NCI-H345 treated with DMSO at 0.1 percent for 48 hours (cell line): ENCODE measurements at regions not wholly inside any gene's neighbourhood (a gene's known extent, or its start where the extent isn't known, plus 50 kb on each side); places are given as distances from the start of the nearest gene placed in this dataset.

Experiments
- DNase-seq: peaks from one replicate; lab custom pipeline; 2025; ENCODE audit not compliant: unreplicated experiment; lab: John Stamatoyannopoulos, UW

DNA sequence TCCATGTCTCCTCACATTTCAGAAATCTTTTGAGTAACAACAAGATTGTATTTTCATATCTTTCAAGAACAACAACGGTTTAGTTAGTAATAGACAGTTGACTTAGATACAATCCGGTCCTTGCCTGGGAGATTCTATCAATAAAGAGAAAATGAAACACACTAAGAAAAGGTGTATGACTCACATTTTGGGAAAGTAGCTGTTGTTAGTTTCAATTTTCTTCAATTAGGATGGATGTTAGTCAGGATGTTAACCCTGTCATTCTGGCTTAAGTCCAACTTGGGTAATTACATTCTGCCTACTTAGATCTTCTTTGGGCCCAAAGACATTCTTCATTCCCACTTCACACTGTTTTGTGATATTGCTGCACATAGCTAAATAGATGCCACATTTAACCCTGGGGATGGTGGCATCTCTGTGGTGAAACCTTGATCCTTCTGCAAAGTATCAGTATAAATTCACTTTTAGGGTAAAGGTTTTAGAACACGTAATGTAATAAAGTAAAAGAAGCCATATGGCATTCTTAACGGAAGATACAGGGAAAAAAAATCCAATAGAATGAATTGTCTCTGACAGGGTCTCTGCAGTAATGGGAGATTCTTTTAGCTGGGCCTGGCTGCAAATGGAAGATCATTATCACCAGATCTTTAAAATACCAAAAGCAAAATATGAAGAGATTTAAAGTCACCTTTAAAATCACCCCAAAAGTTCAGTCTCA, 365.5 kb downstream of the FIGN start:
- no peak for DNase-seq

DNA sequence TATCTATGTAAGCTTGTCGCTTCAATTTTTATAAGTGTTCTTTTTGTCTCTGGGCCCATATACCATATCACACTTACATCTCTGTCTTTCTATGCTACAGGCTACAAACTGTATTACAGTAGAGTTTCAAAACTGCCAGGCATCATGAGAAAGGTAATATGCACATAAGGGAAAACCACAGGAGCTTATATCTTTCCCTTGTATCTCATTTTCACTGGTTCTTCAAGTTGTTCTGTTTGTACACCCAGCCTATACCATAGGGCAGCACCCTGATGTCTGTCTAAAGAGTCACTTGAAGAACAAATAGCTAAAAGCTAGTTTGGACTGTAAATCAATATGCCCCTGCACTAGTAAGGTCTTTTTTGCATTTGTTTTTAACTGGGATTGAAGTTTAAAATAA, 366.7 kb downstream of the FIGN start:
- no peak for DNase-seq

- no peak for DNase-seq
Observed at GRCh38 chr2:163368655-163369054, 367.2 kb downstream of the FIGN start.

DNA sequence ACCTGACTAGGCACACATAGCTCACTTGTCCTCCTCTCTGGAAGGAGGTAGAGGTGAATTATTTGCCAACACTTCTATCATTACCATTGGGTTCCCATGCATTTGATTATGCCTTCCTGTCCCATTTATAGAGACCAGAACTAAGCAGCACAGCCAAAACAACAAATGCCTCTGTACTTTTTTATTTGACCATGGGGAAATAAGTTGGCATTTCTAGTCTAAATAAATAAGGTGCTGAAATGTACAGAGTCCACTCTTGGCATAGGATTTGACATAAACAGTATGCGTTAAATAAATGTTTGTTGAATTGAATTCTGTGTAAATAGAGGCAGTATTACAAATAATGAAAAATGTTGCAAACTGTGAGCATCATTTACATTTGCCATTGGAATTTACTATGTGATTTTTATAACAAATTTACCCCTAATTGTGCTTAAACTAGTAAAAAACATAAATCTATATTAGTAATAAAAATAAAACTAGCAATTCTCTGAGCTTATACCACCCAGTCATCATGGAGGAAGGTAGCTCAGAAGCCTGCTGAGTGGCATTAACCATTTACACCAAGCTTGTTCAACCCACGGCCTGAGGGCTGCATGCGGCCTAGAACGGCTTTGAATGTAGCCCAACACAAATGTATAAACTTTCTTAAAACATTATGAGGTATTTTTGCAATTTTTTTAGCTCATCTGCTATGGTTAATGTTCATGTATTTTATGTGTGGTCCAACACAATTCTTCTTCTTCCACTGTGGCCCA, 367.8 kb downstream of the FIGN start:
- no peak for DNase-seq

DNA sequence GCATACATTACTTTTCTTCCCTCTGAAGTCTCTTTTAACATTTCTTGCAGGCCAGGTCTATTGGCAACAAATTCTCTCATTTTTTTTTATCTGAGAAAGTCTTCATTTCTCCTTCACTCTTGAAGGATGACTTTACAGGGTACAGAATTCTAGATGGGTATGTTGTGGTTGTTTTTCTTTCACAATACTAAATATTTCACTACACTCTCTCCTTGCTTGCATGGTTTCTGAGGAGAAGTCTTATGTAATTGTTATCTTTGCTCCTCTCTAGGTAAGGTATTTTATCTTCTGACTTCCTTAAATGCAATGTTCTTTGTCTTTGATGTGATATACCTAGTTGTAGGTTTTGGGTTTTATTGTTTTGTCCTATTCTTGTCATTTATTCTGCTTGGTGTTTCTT, 371.1 kb downstream of the FIGN start:
- no peak for DNase-seq

GRCh38 chr2:163353551-163353950, 382.3 kb downstream of the FIGN start:
- no peak for DNase-seq

GRCh38 chr2:163351966-163352365, 383.8 kb downstream of the FIGN start:
- no peak for DNase-seq

GRCh38 chr2:163351143-163351542, 384.7 kb downstream of the FIGN start:
- no peak for DNase-seq

- DNase-seq, result no peak
Observed at GRCh38 chr2:163348857-163349380, 386.9 kb downstream of the FIGN start.

- no peak for DNase-seq
Observed at GRCh38 chr2:163347982-163348856, 387.6 kb downstream of the FIGN start.

- DNase-seq, result peak; percentile 73
Observed at GRCh38 chr2:163345795-163346573, 389.8 kb downstream of the FIGN start.

- no peak for DNase-seq
Observed at GRCh38 chr2:163343316-163343715, 392.5 kb downstream of the FIGN start.

DNA sequence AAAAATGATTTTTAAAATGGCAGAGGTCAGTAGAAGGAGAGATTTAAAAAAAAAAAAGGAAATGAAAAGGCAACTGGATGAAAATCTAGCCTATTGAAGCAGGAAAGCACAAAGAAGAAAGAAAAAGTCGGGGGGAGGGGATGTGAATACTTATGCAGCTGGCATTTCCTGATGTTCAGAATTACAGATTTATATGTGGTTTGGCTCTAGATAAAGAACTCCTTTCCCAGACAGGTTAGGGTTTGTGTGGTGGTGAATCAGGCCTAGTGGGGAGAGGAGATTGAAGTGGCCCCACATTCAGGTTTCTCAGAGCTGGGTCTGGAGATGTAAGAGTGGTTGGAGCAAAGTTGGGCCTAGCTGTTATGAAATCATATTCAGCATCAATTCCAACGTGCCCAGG, 394.4 kb downstream of the FIGN start:
- DNase-seq, result no peak

DNA sequence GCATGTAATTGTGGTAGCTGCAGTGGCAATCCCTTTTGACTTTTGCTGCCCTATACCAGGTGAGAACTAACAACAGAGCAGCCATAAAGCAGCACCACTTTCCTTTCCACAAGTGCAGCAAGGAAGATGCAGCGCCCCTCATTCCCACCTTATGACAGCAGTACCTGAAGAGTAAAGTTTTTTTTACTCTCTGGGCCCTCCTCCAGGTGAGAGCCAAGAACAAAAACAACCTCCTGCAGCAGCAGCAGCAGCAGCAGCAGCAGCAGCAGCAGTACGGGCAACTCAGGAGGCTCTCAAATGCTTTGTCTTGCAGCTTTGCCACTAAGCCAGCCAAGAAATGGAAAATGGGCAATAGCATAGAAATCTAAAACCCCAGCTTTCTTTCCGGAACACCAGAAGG, 397.5 kb downstream of the FIGN start:
- DNase-seq, result no peak

DNA sequence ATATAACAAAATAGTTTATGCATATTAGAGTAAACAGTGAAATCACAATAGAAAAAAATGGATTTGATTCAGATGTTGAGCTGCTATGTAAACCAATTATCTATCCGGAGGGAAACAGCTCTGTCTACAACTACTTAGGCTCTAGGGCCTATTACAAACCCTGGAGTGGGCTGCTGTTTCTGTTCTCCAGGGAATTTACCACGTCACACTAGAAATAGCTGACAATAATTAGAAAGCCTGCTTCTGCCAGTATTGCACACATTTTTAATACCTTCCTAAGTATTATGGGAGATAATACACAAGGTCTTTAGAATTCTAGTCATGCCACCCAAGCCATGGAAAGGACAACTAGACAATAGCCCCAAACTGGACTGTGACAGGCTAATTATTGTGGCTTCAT, 411.1 kb downstream of the FIGN start:
- DNase-seq, result peak; percentile 10

GRCh38 chr2:163319006-163319405, 416.8 kb downstream of the FIGN start:
- no peak for DNase-seq

GRCh38 chr2:163314712-163315111, 421.1 kb downstream of the FIGN start:
- DNase-seq, result no peak

DNA sequence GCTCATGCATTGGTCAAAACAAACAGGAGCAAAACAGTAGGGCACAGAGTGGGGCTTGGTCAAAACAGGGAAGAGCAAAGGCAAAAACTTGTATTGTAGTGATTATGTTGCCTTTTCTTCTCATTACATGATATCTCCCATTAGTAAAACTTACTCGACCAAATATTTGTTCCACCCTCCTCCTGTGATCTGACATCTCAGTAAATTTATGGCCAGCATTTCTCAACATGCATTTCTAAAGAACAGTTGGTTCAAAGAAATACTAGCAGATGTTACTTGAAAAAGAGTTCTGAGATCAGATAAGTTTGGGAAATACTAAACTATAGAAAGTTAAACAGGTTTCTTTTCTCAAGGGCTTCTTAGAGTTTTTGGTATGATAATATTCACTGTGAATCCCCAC, 423.1 kb downstream of the FIGN start:
- no peak for DNase-seq

GRCh38 chr2:163306647-163307046, 429.2 kb downstream of the FIGN start:
- DNase-seq, result no peak

- no peak for DNase-seq
Observed at GRCh38 chr2:163302141-163302540, 433.7 kb downstream of the FIGN start.

- no peak for DNase-seq
Observed at GRCh38 chr2:163291790-163292189, 444.0 kb downstream of the FIGN start.
